ENCODE measurements at regions not wholly inside any gene's neighbourhood (a gene's known extent, or its start where the extent isn't known, plus 50 kb on each side); places are given as distances from the start of the nearest gene placed in this dataset.
A peak's percentile ranks its signal among the peaks of the same experiment; 100 is the strongest.

- DNase-seq (ENCODE audit: low read depth): no peak
Measured at GRCh38 chr17:31715446-31715845, 143.6 kb downstream of the COPRS start.

- no peak for DNase-seq (ENCODE audit: low read depth)
Measured at GRCh38 chr17:31704483-31704882, 154.6 kb downstream of the COPRS start.

DNA sequence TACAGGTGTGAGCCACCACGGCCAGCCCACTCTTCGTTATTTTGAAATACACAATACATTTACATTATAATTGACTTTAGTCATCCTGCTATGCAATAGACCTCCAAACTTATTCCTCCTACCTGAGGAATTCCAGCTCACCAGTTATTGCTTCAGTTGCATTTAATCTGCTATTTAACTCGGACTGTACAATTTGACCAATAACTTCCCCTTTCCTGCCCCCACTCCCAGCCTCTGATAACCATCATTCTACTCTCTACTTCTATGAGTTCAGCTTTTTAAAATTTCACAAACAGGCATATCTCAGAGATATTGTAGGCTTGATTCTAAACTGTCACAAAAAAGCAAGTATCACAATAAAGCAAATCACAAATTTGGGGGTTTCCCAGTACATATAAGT is 157.0 kb downstream of the COPRS start:
- no peak for DNase-seq (ENCODE audit: low read depth)

GRCh38 chr17:31700973-31701372 is 158.1 kb downstream of the COPRS start:
- DNase-seq (ENCODE audit: low read depth): no peak

GRCh38 chr17:31699886-31700285 is 159.2 kb downstream of the COPRS start:
- no peak for DNase-seq (ENCODE audit: low read depth)

DNA sequence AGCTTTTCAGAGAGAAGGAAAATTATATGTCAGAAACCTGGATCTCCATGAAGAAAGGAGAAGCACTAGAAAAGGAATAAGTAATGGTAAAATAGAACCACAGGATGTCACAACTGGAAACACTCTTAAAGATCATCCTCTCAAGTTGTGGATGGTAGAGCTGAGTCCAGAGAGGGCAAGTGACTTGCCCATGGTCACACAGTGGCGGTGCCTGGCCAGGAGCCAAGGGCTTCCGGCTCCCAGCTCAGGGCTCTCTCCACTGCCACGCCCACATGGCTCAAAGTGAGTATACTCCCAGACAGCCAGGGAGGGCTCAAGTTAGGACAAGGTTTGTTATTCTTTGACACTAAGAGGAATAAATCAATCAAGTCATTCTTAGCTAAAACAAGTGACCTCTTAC is 159.8 kb downstream of the COPRS start:
- DNase-seq (ENCODE audit: low read depth): peak; percentile 37

GRCh38 chr17:31698751-31699150 is 160.3 kb downstream of the COPRS start:
- DNase-seq (ENCODE audit: low read depth): no peak

DNA sequence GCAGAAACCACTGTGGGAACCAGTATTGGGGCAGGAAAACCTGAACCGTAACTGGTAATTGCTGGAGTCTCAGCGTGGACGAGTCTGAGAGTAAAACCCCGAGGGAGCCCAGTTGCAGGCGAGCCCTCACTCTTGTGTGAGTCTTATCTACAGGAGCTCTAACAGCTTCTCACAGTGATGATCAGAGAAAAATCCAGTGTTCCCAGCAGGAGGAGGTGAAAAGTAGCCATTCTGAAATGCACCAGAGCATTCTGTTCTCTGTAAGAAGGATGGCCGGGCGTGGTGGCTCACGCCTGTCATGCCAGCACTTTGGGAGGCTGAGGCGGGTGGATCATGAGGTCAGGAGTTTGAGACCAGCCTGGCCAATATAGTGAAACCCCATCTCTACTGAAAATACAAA is 161.2 kb downstream of the COPRS start:
- no peak for DNase-seq (ENCODE audit: low read depth)

DNA sequence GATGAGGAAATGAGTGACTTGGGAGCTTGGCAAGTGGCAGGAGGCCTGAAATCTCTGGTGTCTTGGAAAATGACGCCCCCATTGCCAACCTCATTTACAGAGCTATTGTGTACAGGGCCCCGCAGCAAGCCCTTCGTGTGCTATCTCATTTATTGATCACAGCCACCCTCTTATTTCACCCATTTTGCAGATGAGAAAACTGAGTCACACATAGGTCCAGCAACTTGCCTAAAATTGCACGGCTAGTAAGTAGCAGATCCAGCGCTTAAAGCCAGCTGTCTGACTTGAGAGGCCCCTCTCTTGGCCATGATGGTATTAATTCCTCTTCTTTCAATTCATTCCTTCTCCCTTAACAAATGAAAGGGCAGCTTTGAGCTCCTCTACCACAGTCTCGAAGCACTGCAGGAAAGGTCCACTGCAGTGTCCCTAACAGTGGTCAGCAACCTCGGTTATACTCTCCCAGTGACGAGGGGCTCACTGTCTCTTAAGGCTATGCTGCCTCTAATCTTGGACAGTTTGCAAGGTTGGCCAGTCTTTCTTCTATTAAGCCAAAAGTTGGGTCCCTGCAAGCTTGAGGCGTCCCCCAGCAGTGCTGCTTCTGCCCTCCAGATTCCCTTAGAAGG is 162.2 kb downstream of the COPRS start:
- no peak for DNase-seq (ENCODE audit: low read depth)

- peak; percentile 98 for DNase-seq (ENCODE audit: low read depth)
Measured at GRCh38 chr17:31696184-31696602, 162.9 kb downstream of the COPRS start.

- peak; percentile 64 for DNase-seq (ENCODE audit: low read depth)
Measured at GRCh38 chr17:31695456-31696090, 163.5 kb downstream of the COPRS start.

- DNase-seq (ENCODE audit: low read depth): no peak
Measured at GRCh38 chr17:31693433-31694220, 165.4 kb downstream of the COPRS start.

- no peak for DNase-seq (ENCODE audit: low read depth)
Measured at GRCh38 chr17:31692632-31693031, 166.4 kb downstream of the COPRS start.

GRCh38 chr17:31692027-31692426 is 167.0 kb downstream of the COPRS start:
- DNase-seq (ENCODE audit: low read depth): no peak

- no peak for DNase-seq (ENCODE audit: low read depth)
Measured at GRCh38 chr17:31691251-31691905, 167.7 kb downstream of the COPRS start.

- peak; percentile 72 for DNase-seq (ENCODE audit: low read depth)
Measured at GRCh38 chr17:31690151-31690551, 168.9 kb downstream of the COPRS start.

GRCh38 chr17:31688701-31689100 is 170.3 kb downstream of the COPRS start:
- peak; percentile 51 for DNase-seq (ENCODE audit: low read depth)

GRCh38 chr17:31687505-31688126 is 171.4 kb downstream of the COPRS start:
- no peak for DNase-seq (ENCODE audit: low read depth)

- DNase-seq (ENCODE audit: low read depth): no peak
Measured at GRCh38 chr17:31686495-31686894, 172.5 kb downstream of the COPRS start.

- no peak for DNase-seq (ENCODE audit: low read depth)
Measured at GRCh38 chr17:31684901-31685300, 174.1 kb downstream of the COPRS start.

- DNase-seq (ENCODE audit: low read depth): peak; percentile 71
Measured at GRCh38 chr17:31680126-31680525, 178.9 kb downstream of the COPRS start.

GRCh38 chr17:31679667-31680066 is 179.4 kb downstream of the COPRS start:
- no peak for DNase-seq (ENCODE audit: low read depth)

Measured in RPMI7951 (cell line).